Astrocyte (in vitro differentiated cells and primary cell): ENCODE measurements at regions not wholly inside any gene's neighbourhood (a gene's known extent, or its start where the extent isn't known, plus 50 kb on each side); places are given as distances from the start of the nearest gene placed in this dataset.

Source experiments
- CTCF ChIP-seq: IDR thresholded peaks from 2 replicates; pipeline ENCODE4 v1.5.1; 2011; ENCODE audit warnings: low read depth, mild to moderate bottlenecking, inconsistent platforms, low read length, moderate library complexity; ENCODE audit not compliant: insufficient read depth
- EZH2 ChIP-seq: IDR thresholded peaks from 2 replicates; pipeline ENCODE4 v1.6.1; 2012; ENCODE audit warnings: mild to moderate bottlenecking, low read length, inconsistent platforms; ENCODE audit not compliant: insufficient read depth

- TF ChIP-seq CTCF (no peak), EZH2 (no peak)
These were observed 78.0 kb upstream of the FOXQ1 start for GRCh38 chr6:1233924-1234323.
